CD4-positive, alpha-beta T cell treated with Interleukin-4 for 1 hour (primary cell): ENCODE measurements at regions not wholly inside any gene's neighbourhood (a gene's known extent, or its start where the extent isn't known, plus 50 kb on each side); places are given as distances from the start of the nearest gene placed in this dataset.
"Not testable (repeated sequence)": the region's sequence is repeated elsewhere in the genome, so short reads cannot be mapped to it uniquely, and the experiment has no call there.

Experiments
- DNase-seq, 2 donors: peaks; one replicate each; pipeline ENCODE4 v3.0.0-alpha.2; 2020 to 2022

- no peak for DNase-seq
These were observed 227.3 kb upstream of the DAAM1 start for GRCh38 chr14:58961045-58961731.

DNA sequence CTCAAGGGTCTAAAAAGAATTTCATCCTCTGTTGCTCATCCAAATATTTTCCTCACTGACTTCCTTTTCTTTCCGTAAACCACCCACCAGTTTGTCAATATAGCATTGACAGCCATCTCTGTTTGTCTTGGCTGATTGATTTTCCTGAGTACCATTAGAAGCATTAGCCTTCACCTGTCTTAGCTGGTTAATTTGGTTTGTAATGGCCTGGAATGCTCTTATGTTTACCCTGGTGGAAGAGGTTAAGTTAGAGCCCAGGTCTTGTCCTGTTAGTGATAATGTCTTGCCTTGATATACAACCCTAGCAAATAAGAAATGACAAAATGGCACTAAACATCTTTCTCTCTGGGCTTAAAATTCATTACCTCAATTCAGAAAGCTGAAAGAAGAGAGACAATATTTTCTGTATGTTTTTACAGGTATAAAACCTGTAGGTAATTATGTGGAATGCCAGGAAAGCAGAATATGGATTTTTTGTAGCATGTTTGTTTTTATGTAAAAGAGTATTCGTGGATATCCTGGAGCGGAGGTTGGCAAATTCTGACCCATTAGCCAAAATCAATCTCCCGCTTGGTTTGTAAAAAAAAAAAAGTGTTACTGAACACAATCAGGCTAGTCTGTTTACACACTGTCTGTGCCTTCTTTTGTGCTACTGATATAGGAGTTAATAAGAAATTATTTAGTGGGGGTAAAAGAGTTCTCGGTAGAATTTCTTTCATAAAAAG lies 224.4 kb upstream of the DAAM1 start:
- DNase-seq: no peak

DNA sequence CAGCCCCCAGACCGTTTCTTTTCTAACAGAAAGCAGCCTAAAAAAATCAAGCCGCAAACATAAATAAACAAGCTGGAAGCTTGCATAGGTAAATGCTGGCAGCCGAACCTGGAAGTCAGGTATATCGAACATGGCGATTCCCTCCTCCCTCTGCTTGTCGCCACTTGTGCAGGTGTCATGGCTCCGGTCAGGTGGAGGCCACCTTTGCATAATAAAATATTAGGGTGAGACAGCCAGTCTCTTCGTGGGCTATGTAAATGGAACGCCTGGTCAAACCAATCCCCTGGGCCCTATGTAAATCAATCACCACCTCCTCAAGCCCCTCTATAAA lies 223.9 kb upstream of the DAAM1 start:
- no peak for DNase-seq

DNA sequence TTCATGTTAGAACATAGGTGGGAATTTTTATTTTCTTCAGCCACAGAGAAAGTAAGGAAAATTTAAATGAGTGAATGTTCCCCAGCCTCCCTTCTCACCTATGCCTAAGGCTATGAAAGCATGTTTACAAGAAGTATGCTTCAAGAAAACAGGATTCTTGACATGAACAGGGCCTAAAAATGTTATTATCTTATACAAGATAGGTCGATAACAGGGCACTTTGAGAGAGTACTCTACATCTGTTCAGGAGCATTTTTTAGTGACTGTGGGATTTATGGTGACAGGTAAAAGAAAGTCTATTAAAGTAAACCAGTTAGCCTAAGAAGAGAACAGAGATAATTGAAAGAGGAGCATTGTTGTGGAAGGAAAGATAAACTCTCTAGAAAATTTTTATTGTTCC lies 222.9 kb upstream of the DAAM1 start:
- DNase-seq: no peak

DNA sequence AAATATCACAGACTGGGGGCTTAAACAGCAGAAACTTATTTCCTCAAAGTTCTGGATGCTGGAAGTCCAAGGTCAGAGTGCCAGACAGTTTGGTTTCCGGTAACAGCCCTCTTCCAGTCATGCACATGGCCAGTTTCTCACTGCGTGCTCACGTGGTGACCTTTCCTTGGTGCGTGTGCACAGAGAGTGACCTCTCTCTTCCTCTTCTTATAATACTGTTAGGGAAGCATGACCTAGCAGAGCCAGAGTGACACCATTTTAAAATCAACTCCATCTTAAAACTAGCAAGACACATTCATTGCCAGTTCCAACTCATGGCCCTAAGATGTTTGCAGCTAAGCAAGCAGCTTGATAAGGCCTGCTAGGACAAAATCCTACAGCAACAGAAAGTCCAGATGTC lies 221.5 kb upstream of the DAAM1 start:
- DNase-seq: no peak

DNA sequence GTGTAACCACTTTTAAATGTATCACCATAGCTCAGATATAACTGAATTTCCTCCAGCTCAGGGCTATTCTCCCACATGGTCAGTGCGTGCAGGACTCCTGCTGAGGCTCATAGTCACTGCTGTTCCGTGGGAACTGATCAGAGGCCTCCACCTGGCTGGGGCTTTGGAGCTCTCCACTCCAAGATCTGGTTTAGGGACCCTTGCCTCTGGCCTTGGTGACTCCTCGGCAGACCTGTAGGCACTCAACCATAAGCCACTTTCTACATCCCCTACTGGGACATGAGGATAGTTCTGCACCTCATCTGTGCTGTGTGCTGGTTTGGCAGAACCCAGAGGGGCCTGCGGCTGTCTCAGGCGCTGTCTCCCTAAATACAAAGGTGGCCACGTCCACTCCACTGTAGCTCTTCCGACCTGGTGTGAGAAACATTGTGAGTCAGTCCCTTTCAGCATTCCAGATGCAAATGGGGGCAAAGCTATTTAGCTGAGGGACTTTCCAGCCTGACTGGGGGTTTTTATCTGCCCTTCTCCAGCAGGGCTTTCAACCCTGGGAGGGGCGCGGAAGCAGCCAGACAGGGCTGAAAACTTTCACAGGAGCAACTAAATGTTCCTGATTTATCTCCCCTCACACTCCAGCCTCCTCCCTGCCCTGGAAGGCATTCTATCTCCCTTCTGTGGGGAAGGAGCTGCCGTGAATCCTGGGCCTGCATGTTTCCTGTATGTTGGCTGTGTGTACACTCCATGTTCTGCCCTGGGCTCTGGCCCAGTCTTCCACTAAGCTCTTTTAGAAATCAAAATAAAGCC lies 218.3 kb upstream of the DAAM1 start:
- no peak for DNase-seq

GRCh38 chr14:58972233-58973017 lies 216.0 kb upstream of the DAAM1 start:
- DNase-seq: no peak

GRCh38 chr14:58977366-58977765 lies 211.1 kb upstream of the DAAM1 start:
- no peak for DNase-seq

- no peak for DNase-seq
These were observed 210.1 kb upstream of the DAAM1 start for GRCh38 chr14:58978343-58978742.

DNA sequence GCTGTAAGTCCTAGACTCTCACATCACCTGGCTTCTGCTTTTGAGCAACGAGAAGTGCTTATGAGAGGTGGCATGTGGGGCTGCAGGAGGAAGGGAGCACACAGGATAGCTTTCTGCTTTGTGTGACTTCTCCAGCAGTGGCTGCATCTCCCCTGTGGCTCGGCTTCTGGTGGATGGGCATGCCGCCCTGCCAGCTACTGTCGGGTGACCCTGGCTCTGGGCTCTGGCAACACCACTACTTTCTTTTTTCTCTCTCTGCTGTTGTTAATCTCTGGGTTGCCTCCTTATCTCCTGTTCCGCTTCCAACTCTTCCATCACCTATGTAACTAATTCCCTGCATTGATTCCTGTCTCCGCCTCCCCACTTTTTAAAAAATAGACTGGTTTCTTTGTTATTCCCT lies 209.1 kb upstream of the DAAM1 start:
- no peak for DNase-seq

DNA sequence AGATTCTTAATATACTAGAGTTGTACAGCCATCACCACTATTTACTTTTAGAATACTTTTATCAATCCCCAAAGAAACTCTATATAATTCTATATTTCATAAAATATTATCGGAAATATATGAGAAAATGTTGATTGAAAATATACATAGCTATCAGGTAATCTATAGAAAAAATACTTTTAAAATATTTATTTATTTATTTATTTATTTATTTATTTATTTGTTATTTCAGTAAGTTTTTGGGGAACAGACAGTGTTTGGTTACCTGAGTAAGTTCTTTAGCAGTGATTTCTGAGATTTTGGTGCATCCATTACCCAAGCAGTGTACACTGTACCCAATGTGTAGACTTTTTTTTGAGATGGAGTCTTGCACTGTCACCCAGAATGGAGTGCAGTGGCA lies 206.6 kb upstream of the DAAM1 start:
- DNase-seq: no peak

GRCh38 chr14:58985786-58986185 lies 202.7 kb upstream of the DAAM1 start:
- DNase-seq: no peak

DNA sequence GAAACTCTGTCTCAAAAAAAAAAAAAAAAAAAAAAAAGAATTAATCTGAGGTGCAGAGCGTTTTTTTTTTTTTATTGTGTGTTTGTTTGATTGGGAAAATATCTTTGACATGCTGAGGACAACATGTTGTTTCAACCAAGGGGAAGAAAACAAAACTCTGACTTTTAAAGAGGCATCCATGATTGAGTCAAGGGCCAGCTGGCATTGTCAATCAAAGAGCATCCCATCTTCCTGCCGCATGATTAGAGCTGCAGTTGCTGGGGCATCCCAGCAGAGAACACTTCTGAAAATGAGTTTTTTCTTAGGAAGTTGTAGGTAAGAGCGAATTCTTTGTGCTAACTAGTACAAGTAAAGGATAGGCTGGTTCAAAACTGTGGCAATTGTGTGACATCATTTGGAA lies 200.9 kb upstream of the DAAM1 start:
- no peak for DNase-seq

DNA sequence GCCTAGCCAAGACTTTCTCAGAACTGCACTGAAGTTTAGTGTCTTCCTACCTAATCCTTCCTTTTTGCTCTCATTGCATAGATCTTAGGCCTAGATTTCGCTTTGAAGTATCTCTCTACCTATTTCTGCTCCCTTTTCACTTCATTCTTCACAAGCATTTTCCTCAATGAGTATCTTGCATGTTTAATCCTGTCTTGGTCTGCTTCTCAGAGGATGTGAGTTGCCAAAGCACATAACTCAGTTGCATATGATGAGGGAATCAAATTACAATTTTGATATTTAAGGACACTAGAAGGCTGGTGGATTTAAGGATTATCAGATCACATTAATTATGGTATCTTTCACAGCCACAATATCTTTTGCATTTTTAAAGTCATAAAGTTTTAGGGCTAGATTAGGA lies 195.5 kb upstream of the DAAM1 start:
- DNase-seq: no peak

DNA sequence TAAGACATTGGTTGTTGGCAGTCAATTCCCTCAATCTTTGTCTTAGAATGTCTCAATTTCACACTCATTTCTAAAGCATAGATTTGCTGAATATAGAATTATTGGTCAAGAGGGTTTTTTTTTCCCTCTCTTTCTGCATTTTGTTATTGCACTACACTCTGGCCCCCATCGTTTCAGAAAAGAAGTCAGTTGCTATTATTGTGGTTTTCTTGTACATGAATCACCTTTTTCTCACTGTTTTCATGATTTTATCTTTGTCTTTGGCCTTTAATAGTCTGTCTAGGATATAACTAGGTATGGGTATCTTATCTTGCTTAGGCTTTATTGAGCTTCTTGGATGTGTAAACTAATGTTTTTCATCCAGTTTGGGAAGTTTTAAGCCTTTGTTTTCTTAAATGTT lies 194.3 kb upstream of the DAAM1 start:
- DNase-seq: no peak

GRCh38 chr14:59004012-59004411 lies 184.5 kb upstream of the DAAM1 start:
- no peak for DNase-seq

DNA sequence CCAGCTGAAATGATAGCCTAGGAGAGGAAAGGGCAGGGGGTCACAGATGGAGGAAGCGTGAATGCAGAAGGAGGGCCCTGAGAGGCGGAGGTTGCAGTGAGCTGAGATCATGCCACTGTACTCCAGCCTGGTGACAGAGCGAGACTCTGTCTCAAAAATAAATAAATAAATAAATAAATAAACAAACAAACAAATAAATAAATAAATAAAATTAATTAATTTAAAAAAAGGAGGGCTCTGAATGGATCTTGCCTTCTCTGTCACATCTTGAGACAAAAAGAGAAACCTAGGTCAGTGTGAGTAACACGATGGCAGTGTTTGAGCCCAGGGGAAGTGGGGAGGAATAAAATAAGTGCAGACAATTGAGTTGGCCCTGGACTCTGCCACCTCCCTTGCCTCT lies 182.3 kb upstream of the DAAM1 start:
- not testable (repeated sequence) for DNase-seq

- no peak for DNase-seq
These were observed 178.5 kb upstream of the DAAM1 start for GRCh38 chr14:59009967-59010366.

GRCh38 chr14:59013672-59014298 lies 174.7 kb upstream of the DAAM1 start:
- no peak for DNase-seq

GRCh38 chr14:59015482-59015881 lies 173.0 kb upstream of the DAAM1 start:
- no peak for DNase-seq

- no peak for DNase-seq
These were observed 171.0 kb upstream of the DAAM1 start for GRCh38 chr14:59017285-59017965.

GRCh38 chr14:59018460-59018859 lies 170.0 kb upstream of the DAAM1 start:
- DNase-seq: no peak
